Smooth muscle cell (in vitro differentiated cells): ENCODE measurements at regions not wholly inside any gene's neighbourhood (a gene's known extent, or its start where the extent isn't known, plus 50 kb on each side); places are given as distances from the start of the nearest gene placed in this dataset.
"Not testable (repeated sequence)": the region's sequence is repeated elsewhere in the genome, so short reads cannot be mapped to it uniquely, and the experiment has no call there.

Source experiments
- DNase-seq: peaks from one replicate; lab custom pipeline; 2025; ENCODE audit not compliant: unreplicated experiment; lab: John Stamatoyannopoulos, UW
- H2AFZ ChIP-seq: fragments of 200-600 bp; sonication (generic); 2 replicates; pipeline ENCODE4 v1.6.0; 2016; ENCODE audit warnings: antibody characterized with exemption, low read depth, mild to moderate bottlenecking
- H3F3A ChIP-seq: fragments of 200-600 bp; sonication (generic); 2 replicates; pipeline ENCODE4 v1.6.0; 2017; ENCODE audit warnings: antibody characterized with exemption, low read depth
- H3K27ac ChIP-seq: fragments of 200-600 bp; sonication (generic); 2 replicates; pipeline ENCODE4 v1.5.1; 2016; ENCODE audit warnings: low read depth, mild to moderate bottlenecking
- H3K27me3 ChIP-seq: fragments of 200-600 bp; sonication (generic); 2 replicates; pipeline ENCODE4 v1.6.1; 2016; ENCODE audit warnings: low read depth, mild to moderate bottlenecking
- H3K36me3 ChIP-seq: fragments of 200-600 bp; sonication (generic); 2 replicates; pipeline ENCODE4 v1.5.1; 2016; ENCODE audit warnings: low read depth
- H3K4me1 ChIP-seq: fragments of 200-600 bp; sonication (generic); 2 replicates; pipeline ENCODE4 v1.5.1; 2016; ENCODE audit warnings: low read depth
- H3K4me2 ChIP-seq: fragments of 200-600 bp; sonication (generic); 2 replicates; pipeline ENCODE4 v1.6.0; 2016; ENCODE audit warnings: mild to moderate bottlenecking
- H3K4me3 ChIP-seq: fragments of 200-600 bp; sonication (generic); 2 replicates; pipeline ENCODE4 v1.5.1; 2016; ENCODE audit warnings: mild to moderate bottlenecking
- H3K79me2 ChIP-seq: fragments of 200-600 bp; sonication (generic); 2 replicates; pipeline ENCODE4 v1.6.0; 2016; ENCODE audit warnings: low read depth, mild to moderate bottlenecking
- H3K9ac ChIP-seq: fragments of 200-600 bp; sonication (generic); 2 replicates; pipeline ENCODE4 v1.6.0; 2016; ENCODE audit warnings: low read depth
- H3K9me3 ChIP-seq: fragments of 200-600 bp; sonication (generic); replicated peaks from 2 replicates; pipeline ENCODE4 v1.5.1; 2016; ENCODE audit warnings: low read depth
- H4K20me1 ChIP-seq: fragments of 200-600 bp; sonication (generic); 2 replicates; pipeline ENCODE4 v1.6.0; 2016; ENCODE audit warnings: low read depth
- CTCF ChIP-seq: fragments of 200-600 bp; sonication (generic); IDR thresholded peaks from 2 replicates; pipeline ENCODE4 v1.5.1; 2017; ENCODE audit warnings: borderline replicate concordance, mild to moderate bottlenecking, antibody characterized with exemption; ENCODE audit not compliant: insufficient read depth, poor library complexity, severe bottlenecking
- WGBS: methylation state at CpG from one replicate; pipeline ENCODE4 v1.1.7; 2016; ENCODE audit warnings: low lambda C conversion rate; 5-methylcytosine and 5-hydroxymethylcytosine counted together

- H4K20me1 ChIP-seq = no peaks in the 10 kb centered on the region
- H3K27me3 ChIP-seq = no peaks in the 10 kb centered on the region
- no peaks in the 10 kb centered on the region for H3K4me1 ChIP-seq
- no peaks in the 10 kb centered on the region for H3F3A ChIP-seq
- H3K9me3 ChIP-seq = no peaks in the 10 kb centered on the region
- H2AFZ ChIP-seq = no peak overlapping the region
- H3K4me2 ChIP-seq = no peak overlapping the region
- no peak overlapping the region for H3K27ac ChIP-seq
- no peak overlapping the region for H3K4me3 ChIP-seq
- no peaks in the 10 kb centered on the region for H3K36me3 ChIP-seq
- no peaks in the 10 kb centered on the region for H3K79me2 ChIP-seq
- no peak for DNase-seq
- no peak for TF ChIP-seq CTCF
- no peak overlapping the region for H3K9ac ChIP-seq
- 92% methylated on average over 2 of the region's 2 CpGs for WGBS
These were observed 283.8 kb downstream of the ZPLD1 start for GRCh38 chr3:102718651-102719050.

GRCh38 chr3:102722317-102722716 is 287.5 kb downstream of the ZPLD1 start:
- Histone ChIP-seq H3K27me3 (no peaks in the 10 kb centered on the region), H3F3A (no peaks in the 10 kb centered on the region), H3K4me3 (no peak overlapping the region), H4K20me1 (no peaks in the 10 kb centered on the region), H3K9me3 (no peaks in the 10 kb centered on the region), H2AFZ (no peak overlapping the region), H3K27ac (no peak overlapping the region), H3K4me1 (no peaks in the 10 kb centered on the region), H3K4me2 (no peak overlapping the region), H3K9ac (no peak overlapping the region), H3K36me3 (no peaks in the 10 kb centered on the region), H3K79me2 (no peaks in the 10 kb centered on the region)
- DNase-seq = no peak
- TF ChIP-seq CTCF = no peak
- 64% methylated on average over 2 of the region's 2 CpGs for WGBS

- WGBS = 81% methylated on average over 2 of the region's 2 CpGs
- Histone ChIP-seq H4K20me1 (no peaks in the 10 kb centered on the region), H3F3A (no peaks in the 10 kb centered on the region), H2AFZ (no peak overlapping the region), H3K9me3 (no peaks in the 10 kb centered on the region), H3K9ac (no peak overlapping the region), H3K4me2 (no peak overlapping the region), H3K4me1 (no peaks in the 10 kb centered on the region), H3K79me2 (no peaks in the 10 kb centered on the region), H3K27ac (no peak overlapping the region), H3K36me3 (no peaks in the 10 kb centered on the region), H3K27me3 (no peaks in the 10 kb centered on the region), H3K4me3 (no peak overlapping the region)
- no peak for TF ChIP-seq CTCF
- DNase-seq = no peak
These were observed 292.5 kb downstream of the ZPLD1 start for GRCh38 chr3:102727340-102727739.

- not testable (repeated sequence) for H3K4me3 ChIP-seq, H3K9me3 ChIP-seq, H3K36me3 ChIP-seq, H2AFZ ChIP-seq, H3K79me2 ChIP-seq, H3F3A ChIP-seq, H4K20me1 ChIP-seq, H3K9ac ChIP-seq, DNase-seq, H3K4me2 ChIP-seq, H3K27ac ChIP-seq, H3K4me1 ChIP-seq, H3K27me3 ChIP-seq
- 97% methylated on average over 12 of the region's 12 CpGs for WGBS
These were observed 297.8 kb downstream of the ZPLD1 start for GRCh38 chr3:102732581-102732980.
